Keratinocyte (primary cell): ENCODE measurements at regions not wholly inside any gene's neighbourhood (a gene's known extent, or its start where the extent isn't known, plus 50 kb on each side); places are given as distances from the start of the nearest gene placed in this dataset.

Experiments used
- EZH2 ChIP-seq: IDR thresholded peaks from one replicate; pipeline ENCODE4 v1.6.1; 2012; ENCODE audit warnings: inconsistent platforms, mild to moderate bottlenecking, low read length, moderate library complexity
- TF ChIP-seq, protein P1 (sequence below), 3 experiments: IDR thresholded peaks in 1 of 3; conservative IDR thresholded peaks in 1 of 3; optimal IDR thresholded peaks in 1 of 3; 2 replicates in 2 of 3; 3 replicates in 1 of 3; pipeline versions ENCODE3 to v1.5.1; 2011; ENCODE audit warnings: low read length in 3 of 3, mild to moderate bottlenecking in 3 of 3, moderate library complexity in 2 of 3, control low read depth in 1 of 3, inconsistent platforms in 1 of 3; ENCODE audit not compliant: insufficient read depth in 2 of 3; ENCODE audit errors: extremely low read depth in 1 of 3

DNA sequence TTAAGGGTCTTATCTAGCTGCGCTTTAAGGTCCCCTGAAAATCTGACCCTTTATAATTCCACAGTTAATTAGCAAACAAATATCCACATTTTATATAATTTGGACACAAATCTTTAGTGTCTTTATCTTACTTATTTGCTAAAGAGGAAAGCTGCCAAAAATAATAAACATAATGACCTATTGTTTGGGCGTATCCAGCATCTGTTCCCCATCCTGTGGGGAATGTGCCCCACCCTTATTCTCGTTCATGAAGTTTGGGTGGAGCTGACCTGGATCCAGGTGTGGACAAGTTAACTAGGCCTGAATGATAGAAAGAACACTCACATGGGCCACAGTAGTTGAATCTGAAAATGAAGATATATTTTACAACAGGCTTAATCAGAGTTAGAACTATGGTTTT is 218.3 kb downstream of the CRPPA start:
- TF ChIP-seq EZH2 = no peak
- TF ChIP-seq, protein P1, sequence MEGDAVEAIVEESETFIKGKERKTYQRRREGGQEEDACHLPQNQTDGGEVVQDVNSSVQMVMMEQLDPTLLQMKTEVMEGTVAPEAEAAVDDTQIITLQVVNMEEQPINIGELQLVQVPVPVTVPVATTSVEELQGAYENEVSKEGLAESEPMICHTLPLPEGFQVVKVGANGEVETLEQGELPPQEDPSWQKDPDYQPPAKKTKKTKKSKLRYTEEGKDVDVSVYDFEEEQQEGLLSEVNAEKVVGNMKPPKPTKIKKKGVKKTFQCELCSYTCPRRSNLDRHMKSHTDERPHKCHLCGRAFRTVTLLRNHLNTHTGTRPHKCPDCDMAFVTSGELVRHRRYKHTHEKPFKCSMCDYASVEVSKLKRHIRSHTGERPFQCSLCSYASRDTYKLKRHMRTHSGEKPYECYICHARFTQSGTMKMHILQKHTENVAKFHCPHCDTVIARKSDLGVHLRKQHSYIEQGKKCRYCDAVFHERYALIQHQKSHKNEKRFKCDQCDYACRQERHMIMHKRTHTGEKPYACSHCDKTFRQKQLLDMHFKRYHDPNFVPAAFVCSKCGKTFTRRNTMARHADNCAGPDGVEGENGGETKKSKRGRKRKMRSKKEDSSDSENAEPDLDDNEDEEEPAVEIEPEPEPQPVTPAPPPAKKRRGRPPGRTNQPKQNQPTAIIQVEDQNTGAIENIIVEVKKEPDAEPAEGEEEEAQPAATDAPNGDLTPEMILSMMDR (optimal IDR thresholded peaks at IDR 0.05 in 1 of 3, IDR thresholded peaks at IDR 0.05 in 1 of 3, conservative IDR thresholded peaks at IDR 0.05 in 1 of 3; ENCODE audit: extremely low read depth in 1 of 3, insufficient read depth in 2 of 3, low read length in 3 of 3) = no peak
